HG02571 (cell line): ENCODE measurements at regions not wholly inside any gene's neighbourhood (a gene's known extent, or its start where the extent isn't known, plus 50 kb on each side); places are given as distances from the start of the nearest gene placed in this dataset.

Experiments used
- ATAC-seq: cut with Tn5 transposase; IDR thresholded peaks from one replicate; pipeline ENCODE4 v1.9.1; 2021; ENCODE audit warnings: mild to moderate bottlenecking, moderate library complexity; ENCODE audit not compliant: unreplicated experiment

GRCh38 chr16:65545413-65545956, 423.6 kb upstream of the CDH11 start:
- ATAC-seq = no peak

GRCh38 chr16:65543781-65544740, 422.2 kb upstream of the CDH11 start:
- ATAC-seq = no peak

- ATAC-seq = no peak
Measured at GRCh38 chr16:65541646-65542045, 419.8 kb upstream of the CDH11 start.

- ATAC-seq = no peak
Measured at GRCh38 chr16:65540901-65541300, 419.0 kb upstream of the CDH11 start.

- ATAC-seq = no peak
Measured at GRCh38 chr16:65538976-65539375, 417.1 kb upstream of the CDH11 start.

- no peak for ATAC-seq
Measured at GRCh38 chr16:65537336-65537735, 415.5 kb upstream of the CDH11 start.

GRCh38 chr16:65534121-65534528, 412.3 kb upstream of the CDH11 start:
- no peak for ATAC-seq

- no peak for ATAC-seq
Measured at GRCh38 chr16:65532846-65533245, 411.0 kb upstream of the CDH11 start.

- ATAC-seq = no peak
Measured at GRCh38 chr16:65532258-65532657, 410.4 kb upstream of the CDH11 start.

GRCh38 chr16:65531475-65531874, 409.6 kb upstream of the CDH11 start:
- no peak for ATAC-seq

GRCh38 chr16:65525707-65526106, 403.8 kb upstream of the CDH11 start:
- no peak for ATAC-seq

- no peak for ATAC-seq
Measured at GRCh38 chr16:65524997-65525396, 403.1 kb upstream of the CDH11 start.

GRCh38 chr16:65524231-65524630, 402.4 kb upstream of the CDH11 start:
- no peak for ATAC-seq

GRCh38 chr16:65523283-65523944, 401.6 kb upstream of the CDH11 start:
- no peak for ATAC-seq

- ATAC-seq = no peak
Measured at GRCh38 chr16:65522412-65522811, 400.5 kb upstream of the CDH11 start.

- ATAC-seq = no peak
Measured at GRCh38 chr16:65521633-65522328, 399.9 kb upstream of the CDH11 start.

- no peak for ATAC-seq
Measured at GRCh38 chr16:65519402-65519801, 397.5 kb upstream of the CDH11 start.

GRCh38 chr16:65515193-65515592, 393.3 kb upstream of the CDH11 start:
- ATAC-seq = no peak

GRCh38 chr16:65510850-65511249, 389.0 kb upstream of the CDH11 start:
- no peak for ATAC-seq

GRCh38 chr16:65510241-65510640, 388.4 kb upstream of the CDH11 start:
- no peak for ATAC-seq

GRCh38 chr16:65509172-65509571, 387.3 kb upstream of the CDH11 start:
- ATAC-seq = no peak
